CD14-positive monocyte (primary cell): ENCODE measurements at regions not wholly inside any gene's neighbourhood (a gene's known extent, or its start where the extent isn't known, plus 50 kb on each side); places are given as distances from the start of the nearest gene placed in this dataset.

Experiments used
- DNase-seq, 3 donors: peaks; one replicate each; pipeline ENCODE4 v3.0.0-alpha.2; 2011 to 2022
- H2AFZ ChIP-seq: 2 replicates; pipeline ENCODE4 v1.6.0; 2012; ENCODE audit warnings: mild to moderate bottlenecking, low read depth, low read length, inconsistent platforms; ENCODE audit not compliant: insufficient read depth, poor library complexity, severe bottlenecking
- H3K27ac ChIP-seq, 2 donors: 1 replicate in 1 of 2; 2 replicates in 1 of 2; pipeline ENCODE4 v1.5.1; 2012 to 2013; ENCODE audit warnings: low read length in 2 of 2, control low read depth in 1 of 2, inconsistent platforms in 1 of 2, low read depth in 1 of 2, mild to moderate bottlenecking in 1 of 2
- H3K27me3 ChIP-seq, 2 donors: one replicate each; pipeline versions ENCODE4 v1.6.0 to v1.6.1; 2011 to 2013; ENCODE audit warnings: low read length in 2 of 2; ENCODE audit not compliant: control insufficient read depth in 2 of 2, insufficient read depth in 2 of 2
- H3K36me3 ChIP-seq, 2 donors: replicated peaks in 1 of 2; 1 replicate in 1 of 2; 2 replicates in 1 of 2; pipeline versions ENCODE4 v1.5.1 to v1.6.1; 2012 to 2013; ENCODE audit warnings: low read length in 2 of 2, control low read depth in 1 of 2, inconsistent platforms in 1 of 2, mild to moderate bottlenecking in 1 of 2; ENCODE audit not compliant: insufficient read depth in 2 of 2, control insufficient read depth in 1 of 2
- H3K4me1 ChIP-seq, 2 donors: 1 replicate in 1 of 2; 2 replicates in 1 of 2; pipeline versions ENCODE4 v1.5.1 to v1.6.1; 2012 to 2013; ENCODE audit warnings: low read length in 2 of 2, control low read depth in 1 of 2, inconsistent platforms in 1 of 2, mild to moderate bottlenecking in 1 of 2, moderate library complexity in 1 of 2; ENCODE audit not compliant: insufficient read depth in 2 of 2, control insufficient read depth in 1 of 2
- H3K4me2 ChIP-seq: replicated peaks from 2 replicates; pipeline ENCODE3; 2012; ENCODE audit warnings: low read length, moderate library complexity, mild to moderate bottlenecking; ENCODE audit not compliant: poor library complexity, severe bottlenecking; ENCODE audit errors: extremely low read depth
- H3K4me3 ChIP-seq, 3 experiments: fragments of 200-600 bp in 1 of 3; sonication (generic) in 1 of 3; replicated peaks in 1 of 3; 1 replicate in 2 of 3; 2 replicates in 1 of 3; pipeline ENCODE4 v1.5.1; 2011 to 2013; ENCODE audit warnings: low read length in 3 of 3, mild to moderate bottlenecking in 3 of 3, control low read depth in 2 of 3, low read depth in 2 of 3, inconsistent platforms in 1 of 3, moderate library complexity in 1 of 3
- H3K79me2 ChIP-seq: 2 replicates; pipeline ENCODE4 v1.6.0; 2012; ENCODE audit warnings: mild to moderate bottlenecking, control low read depth, inconsistent platforms, low read length, moderate library complexity; ENCODE audit not compliant: insufficient read depth
- H3K9ac ChIP-seq: 2 replicates; pipeline ENCODE4 v1.6.0; 2017; ENCODE audit warnings: low read length, mild to moderate bottlenecking; ENCODE audit not compliant: insufficient read depth, poor library complexity, severe bottlenecking
- H3K9me3 ChIP-seq, 2 donors: replicated peaks in 1 of 2; 1 replicate in 1 of 2; 2 replicates in 1 of 2; pipeline versions ENCODE4 v1.5.1 to v1.6.1; 2012 to 2013; ENCODE audit warnings: low read length in 2 of 2, control low read depth in 1 of 2; ENCODE audit not compliant: control insufficient read depth in 1 of 2, insufficient read depth in 1 of 2
- H4K20me1 ChIP-seq: 2 replicates; pipeline ENCODE4 v1.6.0; 2012; ENCODE audit warnings: mild to moderate bottlenecking, low read length, control low read depth, moderate library complexity; ENCODE audit not compliant: insufficient read depth
- H3K27ac Mint-ChIP-seq, 7 donors: one replicate each; pipeline ENCODE4 v1.8.0; 2020; ENCODE audit warnings: mild to moderate bottlenecking in 7 of 7, mixed read lengths in 7 of 7, moderate library complexity in 6 of 7, inconsistent platforms in 2 of 7
- H3K27me3 Mint-ChIP-seq, 3 donors: one replicate each; pipeline ENCODE4 v1.8.0; 2021 to 2022; ENCODE audit warnings: low read depth in 3 of 3, mild to moderate bottlenecking in 3 of 3, mixed read lengths in 3 of 3, moderate library complexity in 3 of 3, inconsistent platforms in 1 of 3
- H3K36me3 Mint-ChIP-seq, 2 donors: one replicate each; pipeline ENCODE4 v1.8.0; 2020; ENCODE audit warnings: mixed read lengths in 2 of 2, inconsistent platforms in 1 of 2, mild to moderate bottlenecking in 1 of 2
- H3K4me1 Mint-ChIP-seq: one replicate; pipeline ENCODE4 v1.8.0; 2020; ENCODE audit warnings: mild to moderate bottlenecking, mixed read lengths
- H3K4me3 Mint-ChIP-seq, 2 donors: one replicate each; pipeline ENCODE4 v1.8.0; 2020; ENCODE audit warnings: mild to moderate bottlenecking in 2 of 2, mixed read lengths in 2 of 2, moderate library complexity in 1 of 2
- H3K9me3 Mint-ChIP-seq, 7 donors: one replicate each; pipeline ENCODE4 v1.8.0; 2020 to 2022; ENCODE audit warnings: mixed read lengths in 7 of 7, mild to moderate bottlenecking in 6 of 7, moderate library complexity in 6 of 7, inconsistent platforms in 2 of 7
- WGBS: methylation state at CpG from one replicate; pipeline ENCODE4 v1.1.5; 2013; ENCODE audit warnings: missing lambda C conversion rate; ENCODE audit not compliant: insufficient coverage; 5-methylcytosine and 5-hydroxymethylcytosine counted together
- intact Hi-C, 2 donors: fragments of 100-400 bp; cut with micrococcal nuclease; formaldehyde crosslinking; loops; one replicate each; pipeline versions ENCODE4 v1.15.0 to v1.15.1; 2023
- TF ChIP-seq, protein P1 (sequence below): fragments of 200-600 bp; IDR thresholded peaks from one replicate; pipeline ENCODE4 v1.8.0; 2022; ENCODE audit warnings: antibody characterized with exemption, mild to moderate bottlenecking

DNA sequence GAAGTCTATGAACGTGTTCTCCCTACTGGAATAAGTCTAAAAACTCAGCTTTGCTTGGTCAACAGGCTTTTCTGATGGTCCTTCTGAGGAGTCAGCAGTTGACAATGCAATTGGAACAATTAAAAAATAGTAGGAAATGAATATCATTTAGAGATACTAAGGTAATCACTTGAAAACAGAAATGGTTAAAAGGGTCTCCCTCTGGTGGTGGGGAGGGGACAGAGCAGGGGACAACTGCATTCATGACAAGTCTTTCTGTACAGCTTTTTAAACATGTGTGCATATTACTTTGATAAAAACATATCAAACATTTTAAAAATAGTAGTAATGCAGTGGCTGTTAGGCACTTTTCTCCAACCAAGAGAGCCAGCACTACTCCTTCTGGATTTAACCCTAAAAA is 119.9 kb upstream of the FHIT start:
- Mint-ChIP-seq H3K9me3 (peaks cover 0 to 2% (median 0%) of the 10 kb centered on the region in 7 donors), H3K4me1 (no peaks in the 10 kb centered on the region), H3K36me3 (no peaks in the 10 kb centered on the region), H3K4me3 (no peak overlapping the region), H3K27ac (no peak overlapping the region), H3K27me3 (peaks cover 0 to 2% (median 0%) of the 10 kb centered on the region in 3 donors)
- H3K4me3 ChIP-seq: no peak overlapping the region
- no peak for DNase-seq
- H3K27me3 ChIP-seq: no peaks in the 10 kb centered on the region
- H3K27ac ChIP-seq: no peak overlapping the region
- no peak overlapping the region for H3K9ac ChIP-seq
- TF ChIP-seq, protein P1, sequence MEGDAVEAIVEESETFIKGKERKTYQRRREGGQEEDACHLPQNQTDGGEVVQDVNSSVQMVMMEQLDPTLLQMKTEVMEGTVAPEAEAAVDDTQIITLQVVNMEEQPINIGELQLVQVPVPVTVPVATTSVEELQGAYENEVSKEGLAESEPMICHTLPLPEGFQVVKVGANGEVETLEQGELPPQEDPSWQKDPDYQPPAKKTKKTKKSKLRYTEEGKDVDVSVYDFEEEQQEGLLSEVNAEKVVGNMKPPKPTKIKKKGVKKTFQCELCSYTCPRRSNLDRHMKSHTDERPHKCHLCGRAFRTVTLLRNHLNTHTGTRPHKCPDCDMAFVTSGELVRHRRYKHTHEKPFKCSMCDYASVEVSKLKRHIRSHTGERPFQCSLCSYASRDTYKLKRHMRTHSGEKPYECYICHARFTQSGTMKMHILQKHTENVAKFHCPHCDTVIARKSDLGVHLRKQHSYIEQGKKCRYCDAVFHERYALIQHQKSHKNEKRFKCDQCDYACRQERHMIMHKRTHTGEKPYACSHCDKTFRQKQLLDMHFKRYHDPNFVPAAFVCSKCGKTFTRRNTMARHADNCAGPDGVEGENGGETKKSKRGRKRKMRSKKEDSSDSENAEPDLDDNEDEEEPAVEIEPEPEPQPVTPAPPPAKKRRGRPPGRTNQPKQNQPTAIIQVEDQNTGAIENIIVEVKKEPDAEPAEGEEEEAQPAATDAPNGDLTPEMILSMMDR: peak; percentile 37
- H3K9me3 ChIP-seq: no peaks in the 10 kb centered on the region
- H3K4me1 ChIP-seq: no peaks in the 10 kb centered on the region
- no peak overlapping the region for H3K4me2 ChIP-seq
- no peak overlapping the region for H2AFZ ChIP-seq
- H3K36me3 ChIP-seq: no peaks in the 10 kb centered on the region
- intact Hi-C loops: no loop called here
- no peaks in the 10 kb centered on the region for H3K79me2 ChIP-seq
- WGBS: 83% methylated on average over 1 of the region's 1 CpG
- no peaks in the 10 kb centered on the region for H4K20me1 ChIP-seq

DNA sequence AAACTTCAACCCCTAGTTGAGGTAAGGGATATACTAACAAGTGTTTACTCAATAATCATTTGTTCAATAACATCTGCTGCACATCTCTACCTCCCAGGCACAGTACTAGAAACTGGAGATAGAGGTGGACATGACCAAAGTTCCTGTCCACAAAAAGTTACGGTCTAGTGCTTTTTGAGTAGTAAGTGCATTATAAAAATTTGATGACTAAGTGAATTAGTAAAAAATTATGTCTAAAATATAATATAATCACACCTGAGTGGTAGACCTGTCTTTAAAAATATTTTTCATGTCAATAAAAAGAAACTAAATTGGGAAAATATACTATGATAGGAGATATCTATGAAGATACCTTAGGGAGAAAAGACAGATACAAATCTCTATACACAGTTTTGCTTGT is 121.5 kb upstream of the FHIT start:
- DNase-seq: no peak
- H3K9me3 ChIP-seq: no peaks in the 10 kb centered on the region
- no peaks in the 10 kb centered on the region for H3K9me3 Mint-ChIP-seq
- H3K4me2 ChIP-seq: no peak overlapping the region
- H3K79me2 ChIP-seq: no peaks in the 10 kb centered on the region
- no peak overlapping the region for H3K4me3 Mint-ChIP-seq
- H3K4me1 Mint-ChIP-seq: no peaks in the 10 kb centered on the region
- TF ChIP-seq, protein P1: no peak
- peaks cover 0 to 2% (median 0%) of the 10 kb centered on the region in 3 donors for H3K27me3 Mint-ChIP-seq
- H3K36me3 ChIP-seq: no peaks in the 10 kb centered on the region
- no peaks in the 10 kb centered on the region for H3K4me1 ChIP-seq
- no peak overlapping the region for H3K9ac ChIP-seq
- intact Hi-C loops: no loop called here
- H3K36me3 Mint-ChIP-seq: no peaks in the 10 kb centered on the region
- no CpG with 5 or more reads among the region's 1 CpG for WGBS
- H3K27me3 ChIP-seq: no peaks in the 10 kb centered on the region
- no peak overlapping the region for H2AFZ ChIP-seq
- H4K20me1 ChIP-seq: no peaks in the 10 kb centered on the region
- no peak overlapping the region for H3K27ac ChIP-seq
- no peak overlapping the region for H3K4me3 ChIP-seq
- no peak overlapping the region for H3K27ac Mint-ChIP-seq
